ENCODE measurements at regions not wholly inside any gene's neighbourhood (a gene's known extent, or its start where the extent isn't known, plus 50 kb on each side); places are given as distances from the start of the nearest gene placed in this dataset.

DNA sequence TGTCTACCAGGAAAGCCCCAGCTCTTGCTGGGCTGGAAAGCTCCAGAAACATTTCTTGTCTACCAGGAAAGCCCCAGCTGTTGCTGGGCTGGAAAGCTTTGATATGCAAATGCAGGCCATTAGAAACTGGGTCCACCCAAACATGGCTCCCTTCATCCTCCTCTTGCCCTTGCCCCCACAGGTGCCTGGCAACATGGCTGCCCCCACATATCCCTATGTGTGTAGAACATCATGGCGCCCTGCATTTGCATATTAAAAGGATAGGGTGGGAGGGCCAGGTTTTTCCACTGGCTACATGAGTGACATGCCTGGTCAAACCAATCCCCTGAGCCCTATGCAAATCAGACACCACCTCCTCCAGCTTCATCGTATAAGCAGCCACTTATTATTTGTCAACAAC, 455.4 kb upstream of the ARGLU1 start:
- TF ChIP-seq POLR2A (IDR thresholded peaks at IDR 0.05; ENCODE audit: low read depth) (no peak), EP300 (IDR thresholded peaks at IDR 0.05) (no peak)
